Brain microvascular endothelial cell (primary cell): ENCODE measurements at regions not wholly inside any gene's neighbourhood (a gene's known extent, or its start where the extent isn't known, plus 50 kb on each side); places are given as distances from the start of the nearest gene placed in this dataset.

Experiments
- DNase-seq: peaks from one replicate; pipeline ENCODE4 v3.0.0-alpha.2; 2020
- H3K27ac ChIP-seq: fragments of 250-450 bp; sonication (Bioruptor Pico); 2 replicates; pipeline ENCODE4 v1.5.1; 2020; ENCODE audit warnings: mild to moderate bottlenecking, moderate library complexity
- H3K27me3 ChIP-seq: fragments of 250-450 bp; sonication (Bioruptor Pico); replicated peaks from 2 replicates; pipeline ENCODE4 v1.5.1; 2020; ENCODE audit warnings: mild to moderate bottlenecking
- H3K36me3 ChIP-seq: fragments of 250-450 bp; sonication (Bioruptor Pico); replicated peaks from 2 replicates; pipeline ENCODE4 v1.5.1; 2020; ENCODE audit warnings: mild to moderate bottlenecking
- H3K4me3 ChIP-seq: 2 replicates; pipeline ENCODE4 v1.5.1; 2011; ENCODE audit warnings: low read depth, mild to moderate bottlenecking, control low read depth, low read length, moderate library complexity
- in situ Hi-C: cut with HindIII; loops from 2 replicates; pipeline ENCODE4 v1.10.0; 2017; ENCODE audit warnings: low sequenced_read_pairs, low pct_ligation_motif_present
- TF ChIP-seq, protein P1 (sequence below): IDR thresholded peaks from 2 replicates; pipeline ENCODE4 v1.5.1; 2011; ENCODE audit warnings: low read depth, mild to moderate bottlenecking, moderate library complexity, low read length, control low read depth, inconsistent platforms; ENCODE audit errors: missing control alignments

DNA sequence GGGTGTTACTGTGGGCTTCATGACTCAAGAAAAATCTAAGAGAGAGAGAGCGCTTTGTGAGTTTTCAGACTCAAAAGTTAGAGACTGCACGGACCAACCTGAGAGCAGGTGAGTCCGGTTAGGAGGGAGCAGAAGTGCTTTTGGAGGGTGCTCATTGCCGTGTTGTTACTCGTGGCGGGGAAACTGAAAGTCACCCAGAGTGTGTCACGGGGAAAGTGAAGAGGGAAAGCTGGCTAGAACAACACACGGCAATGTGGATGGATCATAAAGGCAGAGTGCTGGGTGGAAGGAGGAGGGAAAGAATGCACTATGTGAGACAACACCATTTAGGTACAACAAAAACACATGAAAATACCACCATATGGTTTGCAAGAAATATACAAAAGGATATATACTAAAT lies 112.3 kb downstream of the BDH1 start:
- Histone ChIP-seq H3K36me3 (no peaks in the 10 kb centered on the region), H3K27ac (no peak overlapping the region)

DNA sequence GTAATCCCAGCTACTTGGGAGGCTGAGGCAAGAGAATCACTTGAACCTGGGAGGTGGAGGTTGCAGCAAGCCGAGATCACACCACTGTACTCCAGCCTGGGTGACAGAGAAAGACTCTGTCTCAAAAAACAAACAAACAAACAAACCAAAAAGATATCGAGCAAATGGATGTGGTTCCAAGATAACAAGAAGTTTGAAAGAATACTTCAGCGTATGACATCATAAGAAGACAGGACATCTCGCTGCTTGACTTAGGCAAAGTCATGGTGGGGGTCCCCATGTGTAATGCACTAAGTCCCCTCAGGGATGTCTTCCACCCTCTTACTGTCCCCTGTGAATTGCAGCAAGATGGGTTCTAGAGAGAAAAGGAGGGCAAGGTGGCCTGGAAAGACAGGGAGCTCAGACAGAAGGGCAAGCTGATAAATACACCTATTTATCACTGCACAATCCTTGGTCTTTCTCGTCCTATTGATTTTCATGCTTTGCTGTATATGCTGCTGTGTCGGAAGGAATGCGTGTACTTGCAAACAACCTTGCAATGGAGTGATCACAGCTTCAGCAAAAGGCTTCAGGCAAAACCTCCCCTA lies 115.0 kb downstream of the BDH1 start:
- H3K4me3 ChIP-seq, result no peak overlapping the region
- H3K27ac ChIP-seq, result no peak overlapping the region
- no peaks in the 10 kb centered on the region for H3K27me3 ChIP-seq
- in situ Hi-C loops, result no loop called here
- H3K36me3 ChIP-seq, result no peaks in the 10 kb centered on the region
- no peak for DNase-seq
- TF ChIP-seq, protein P1, sequence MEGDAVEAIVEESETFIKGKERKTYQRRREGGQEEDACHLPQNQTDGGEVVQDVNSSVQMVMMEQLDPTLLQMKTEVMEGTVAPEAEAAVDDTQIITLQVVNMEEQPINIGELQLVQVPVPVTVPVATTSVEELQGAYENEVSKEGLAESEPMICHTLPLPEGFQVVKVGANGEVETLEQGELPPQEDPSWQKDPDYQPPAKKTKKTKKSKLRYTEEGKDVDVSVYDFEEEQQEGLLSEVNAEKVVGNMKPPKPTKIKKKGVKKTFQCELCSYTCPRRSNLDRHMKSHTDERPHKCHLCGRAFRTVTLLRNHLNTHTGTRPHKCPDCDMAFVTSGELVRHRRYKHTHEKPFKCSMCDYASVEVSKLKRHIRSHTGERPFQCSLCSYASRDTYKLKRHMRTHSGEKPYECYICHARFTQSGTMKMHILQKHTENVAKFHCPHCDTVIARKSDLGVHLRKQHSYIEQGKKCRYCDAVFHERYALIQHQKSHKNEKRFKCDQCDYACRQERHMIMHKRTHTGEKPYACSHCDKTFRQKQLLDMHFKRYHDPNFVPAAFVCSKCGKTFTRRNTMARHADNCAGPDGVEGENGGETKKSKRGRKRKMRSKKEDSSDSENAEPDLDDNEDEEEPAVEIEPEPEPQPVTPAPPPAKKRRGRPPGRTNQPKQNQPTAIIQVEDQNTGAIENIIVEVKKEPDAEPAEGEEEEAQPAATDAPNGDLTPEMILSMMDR, result no peak

More for the DNA sequence above, 112.3 kb downstream of the BDH1 start:
- no peak for DNase-seq
- TF ChIP-seq, protein P1, result no peak
- Histone ChIP-seq H3K27me3 (no peaks in the 10 kb centered on the region), H3K4me3 (no peak overlapping the region)
- in situ Hi-C loops, result no loop called here

DNA sequence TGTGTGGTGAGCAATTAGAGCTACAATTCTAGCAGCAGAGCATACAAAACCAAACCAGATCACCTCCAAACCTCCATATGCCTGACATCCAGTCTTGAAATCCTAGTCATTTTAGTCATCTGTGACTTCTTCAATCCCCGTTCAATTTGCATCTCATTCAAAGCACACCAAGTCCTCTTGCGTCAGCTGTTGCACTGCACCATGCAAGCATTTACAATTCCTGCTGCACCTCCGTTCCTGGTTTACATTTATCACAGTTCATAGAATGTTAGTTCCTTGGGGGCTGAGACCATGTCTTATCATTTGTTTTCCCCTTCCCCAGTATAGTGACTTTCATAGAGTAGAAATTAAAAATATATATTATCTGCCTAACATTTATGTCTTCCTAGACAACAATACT lies 116.9 kb downstream of the BDH1 start:
- TF ChIP-seq, protein P1, result no peak
- H3K27me3 ChIP-seq, result no peaks in the 10 kb centered on the region

DNA sequence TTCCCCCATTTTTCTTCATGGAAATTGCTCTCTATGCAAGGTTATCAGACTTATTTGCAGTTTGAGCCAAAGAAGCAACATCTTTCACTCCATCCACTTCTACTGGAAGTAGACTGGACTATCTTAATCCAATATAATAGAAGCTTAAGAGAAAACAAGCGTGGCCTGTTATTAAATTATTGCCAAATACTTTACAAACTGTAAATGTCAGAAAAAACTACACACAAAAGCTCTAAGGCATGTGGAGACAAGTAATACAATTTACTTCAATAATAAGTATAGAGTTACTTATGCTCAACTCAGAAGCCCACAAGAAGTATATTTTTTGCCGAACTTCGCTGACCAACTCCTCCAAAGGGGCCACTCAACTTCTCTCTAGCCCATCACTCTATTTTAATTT lies 120.3 kb downstream of the BDH1 start:
- Histone ChIP-seq H3K27me3 (no peaks in the 10 kb centered on the region), H3K36me3 (no peaks in the 10 kb centered on the region), H3K27ac (no peak overlapping the region), H3K4me3 (no peak overlapping the region)
- DNase-seq, result no peak
- TF ChIP-seq, protein P1, result no peak
- in situ Hi-C loops, result no loop called here

More for the DNA sequence above, 116.9 kb downstream of the BDH1 start:
- Histone ChIP-seq H3K27ac (no peak overlapping the region), H3K36me3 (no peaks in the 10 kb centered on the region), H3K4me3 (no peak overlapping the region)
- DNase-seq, result no peak
- in situ Hi-C loops, result no loop called here

DNA sequence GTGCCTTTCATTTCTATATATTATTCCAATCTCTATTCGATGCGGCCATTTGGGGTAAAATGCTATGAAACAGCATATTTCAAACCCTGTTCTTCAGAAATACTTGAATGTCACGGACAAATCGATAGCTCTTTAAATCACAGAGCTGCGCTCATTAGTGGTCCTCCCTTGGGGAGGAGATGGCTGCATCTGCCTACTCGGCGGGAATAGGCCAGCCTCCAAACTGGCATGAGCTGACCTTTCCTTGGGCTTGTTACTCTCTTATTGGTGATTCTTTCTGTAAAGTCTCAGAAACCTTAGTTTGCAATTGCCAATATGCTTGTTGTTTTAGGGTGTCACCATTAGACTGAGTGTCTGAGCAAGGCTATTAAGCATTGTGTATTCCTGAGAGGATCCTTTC lies 120.9 kb downstream of the BDH1 start:
- no peak for DNase-seq
- H3K36me3 ChIP-seq, result no peaks in the 10 kb centered on the region
- no peak overlapping the region for H3K27ac ChIP-seq
- H3K27me3 ChIP-seq, result no peaks in the 10 kb centered on the region
- in situ Hi-C loops, result no loop called here
- TF ChIP-seq, protein P1, result no peak
- H3K4me3 ChIP-seq, result no peak overlapping the region

DNA sequence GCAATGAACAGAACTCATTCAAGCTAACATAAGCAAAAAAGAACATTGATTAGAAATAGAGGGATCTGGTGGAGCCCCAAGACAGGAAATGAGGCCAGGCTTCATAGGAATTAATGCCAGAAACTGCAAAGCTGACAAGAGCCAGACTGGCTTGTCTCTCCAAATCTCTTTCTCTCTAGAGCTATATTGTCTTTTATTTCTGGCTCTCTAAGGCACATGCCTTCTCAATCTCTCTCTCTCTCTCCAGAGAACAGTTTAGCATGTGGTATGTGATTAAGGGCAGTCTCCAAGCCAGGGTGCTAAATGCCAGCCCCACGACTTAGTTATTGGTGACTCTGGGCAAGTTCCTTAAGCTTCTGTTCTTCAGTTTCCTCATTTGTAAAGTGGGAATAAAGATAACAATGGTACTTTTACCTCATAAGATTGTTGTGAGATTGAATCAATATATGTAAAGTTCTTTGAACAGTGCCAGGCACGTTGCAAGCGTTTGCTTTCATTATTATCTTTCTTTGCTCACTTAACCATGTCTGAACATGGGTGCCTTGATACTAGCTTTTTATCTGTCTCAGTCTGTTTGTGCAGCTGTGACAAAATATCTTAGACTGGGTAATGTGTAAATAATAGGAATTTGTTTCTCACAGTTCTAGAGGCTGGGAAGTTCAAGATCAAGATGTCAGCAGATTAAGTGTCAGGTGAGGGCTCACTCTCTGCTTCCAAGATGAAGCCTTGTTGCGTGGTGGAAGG lies 123.2 kb downstream of the BDH1 start:
- TF ChIP-seq, protein P1, result no peak
- DNase-seq, result no peak
- H3K4me3 ChIP-seq, result no peak overlapping the region

More for the DNA sequence above, 123.2 kb downstream of the BDH1 start:
- no peak overlapping the region for H3K27ac ChIP-seq
- H3K27me3 ChIP-seq, result no peaks in the 10 kb centered on the region
- in situ Hi-C loops, result no loop called here
- H3K36me3 ChIP-seq, result no peaks in the 10 kb centered on the region
